HepG2 (cell line): ENCODE measurements at regions not wholly inside any gene's neighbourhood (a gene's known extent, or its start where the extent isn't known, plus 50 kb on each side); places are given as distances from the start of the nearest gene placed in this dataset.

ENCODE experiments used
- CEBPB ChIP-seq: IDR thresholded peaks from 2 replicates; pipeline ENCODE4 v1.6.1; 2011; ENCODE audit warnings: low read depth, low read length, improper control_type of control experiment, borderline replicate concordance
- CTCF ChIP-seq: sonication (generic); formaldehyde crosslinking; IDR thresholded peaks from 2 replicates; pipeline ENCODE4 v1.5.0; 2020; ENCODE audit warnings: mild to moderate bottlenecking, missing genetic modification reagents, moderate library complexity
- IRX3 ChIP-seq: sonication (generic); formaldehyde crosslinking; IDR thresholded peaks from 2 replicates; pipeline ENCODE4 v1.8.1; 2023; ENCODE audit warnings: mild to moderate bottlenecking, low read depth, missing genetic modification reagents, borderline replicate concordance
- KMT2A ChIP-seq: sonication (generic); formaldehyde crosslinking; IDR thresholded peaks from 2 replicates; pipeline ENCODE4 v1.4.0; 2020; ENCODE audit warnings: missing genetic modification reagents
- POLR2A ChIP-seq, 2 experiments: IDR thresholded peaks; 2 replicates each; pipeline ENCODE4 v1.6.1; 2011; ENCODE audit warnings: low read depth in 2 of 2, low read length in 2 of 2, mild to moderate bottlenecking in 1 of 2, moderate library complexity in 1 of 2; ENCODE audit not compliant: insufficient read depth in 1 of 2
- RXRA ChIP-seq: sonication (generic); formaldehyde crosslinking; IDR thresholded peaks from 2 replicates; pipeline ENCODE4 v1.5.1; 2020; ENCODE audit warnings: missing genetic modification reagents
- SIN3B ChIP-seq: fragments of 150-350 bp; IDR thresholded peaks from 2 replicates; pipeline ENCODE4 v1.6.1; 2014; ENCODE audit warnings: low read length
- ZHX1 ChIP-seq: sonication (generic); formaldehyde crosslinking; IDR thresholded peaks from 2 replicates; pipeline ENCODE4 v1.8.1; 2022; ENCODE audit warnings: low read depth, mild to moderate bottlenecking, missing genetic modification reagents
- ZNF354B ChIP-seq: sonication (generic); formaldehyde crosslinking; IDR thresholded peaks from 2 replicates; pipeline ENCODE4 v1.8.0; 2022; ENCODE audit warnings: mild to moderate bottlenecking, missing genetic modification reagents
- ZNF550 ChIP-seq: sonication (generic); formaldehyde crosslinking; IDR thresholded peaks from 2 replicates; pipeline ENCODE4 v1.4.0; 2020; ENCODE audit warnings: mild to moderate bottlenecking, missing genetic modification reagents, borderline replicate concordance
- ZSCAN20 ChIP-seq: sonication (generic); formaldehyde crosslinking; IDR thresholded peaks from 2 replicates; pipeline ENCODE4 v1.4.0; 2020; ENCODE audit warnings: missing genetic modification reagents, mild to moderate bottlenecking, borderline replicate concordance

GRCh38 chr4:163587867-163588266 is 93.4 kb downstream of the TMA16 start:
- TF ChIP-seq KMT2A (CRISPR knock-in tag), result no peak
- no peak for TF ChIP-seq CTCF (CRISPR knock-in tag)
- TF ChIP-seq ZHX1 (CRISPR knock-in tag), result no peak
- TF ChIP-seq POLR2A (IDR thresholded peaks at IDR 0.05; ENCODE audit: insufficient read depth in 1 of 2, low read depth in 2 of 2, low read length in 2 of 2), result no peak
- TF ChIP-seq ZSCAN20 (CRISPR knock-in tag), result no peak
- TF ChIP-seq RXRA, result no peak
- no peak for TF ChIP-seq ZNF550
- TF ChIP-seq CEBPB, result no peak
- TF ChIP-seq SIN3B, result no peak
- no peak for TF ChIP-seq IRX3
- no peak for TF ChIP-seq ZNF354B (CRISPR knock-in tag)
